ENCODE measurements at regions not wholly inside any gene's neighbourhood (a gene's known extent, or its start where the extent isn't known, plus 50 kb on each side); places are given as distances from the start of the nearest gene placed in this dataset.

- TF ChIP-seq POLR2A (IDR thresholded peaks at IDR 0.05) = no peak
- TF ChIP-seq, protein P1, sequence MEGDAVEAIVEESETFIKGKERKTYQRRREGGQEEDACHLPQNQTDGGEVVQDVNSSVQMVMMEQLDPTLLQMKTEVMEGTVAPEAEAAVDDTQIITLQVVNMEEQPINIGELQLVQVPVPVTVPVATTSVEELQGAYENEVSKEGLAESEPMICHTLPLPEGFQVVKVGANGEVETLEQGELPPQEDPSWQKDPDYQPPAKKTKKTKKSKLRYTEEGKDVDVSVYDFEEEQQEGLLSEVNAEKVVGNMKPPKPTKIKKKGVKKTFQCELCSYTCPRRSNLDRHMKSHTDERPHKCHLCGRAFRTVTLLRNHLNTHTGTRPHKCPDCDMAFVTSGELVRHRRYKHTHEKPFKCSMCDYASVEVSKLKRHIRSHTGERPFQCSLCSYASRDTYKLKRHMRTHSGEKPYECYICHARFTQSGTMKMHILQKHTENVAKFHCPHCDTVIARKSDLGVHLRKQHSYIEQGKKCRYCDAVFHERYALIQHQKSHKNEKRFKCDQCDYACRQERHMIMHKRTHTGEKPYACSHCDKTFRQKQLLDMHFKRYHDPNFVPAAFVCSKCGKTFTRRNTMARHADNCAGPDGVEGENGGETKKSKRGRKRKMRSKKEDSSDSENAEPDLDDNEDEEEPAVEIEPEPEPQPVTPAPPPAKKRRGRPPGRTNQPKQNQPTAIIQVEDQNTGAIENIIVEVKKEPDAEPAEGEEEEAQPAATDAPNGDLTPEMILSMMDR (IDR thresholded peaks at IDR 0.05) = no peak
- no peak for TF ChIP-seq POLR2AphosphoS5 (IDR thresholded peaks at IDR 0.05)
- no peak for TF ChIP-seq EP300 (IDR thresholded peaks at IDR 0.05)
Measured at GRCh38 chr1:56197946-56198345, 381.4 kb downstream of the PLPP3 start.

Measured in suprapubic skin (tissue), 4 donors.